ENCODE measurements at regions not wholly inside any gene's neighbourhood (a gene's known extent, or its start where the extent isn't known, plus 50 kb on each side); places are given as distances from the start of the nearest gene placed in this dataset.
"Not testable (repeated sequence)": the region's sequence is repeated elsewhere in the genome, so short reads cannot be mapped to it uniquely, and the experiment has no call there.

DNA sequence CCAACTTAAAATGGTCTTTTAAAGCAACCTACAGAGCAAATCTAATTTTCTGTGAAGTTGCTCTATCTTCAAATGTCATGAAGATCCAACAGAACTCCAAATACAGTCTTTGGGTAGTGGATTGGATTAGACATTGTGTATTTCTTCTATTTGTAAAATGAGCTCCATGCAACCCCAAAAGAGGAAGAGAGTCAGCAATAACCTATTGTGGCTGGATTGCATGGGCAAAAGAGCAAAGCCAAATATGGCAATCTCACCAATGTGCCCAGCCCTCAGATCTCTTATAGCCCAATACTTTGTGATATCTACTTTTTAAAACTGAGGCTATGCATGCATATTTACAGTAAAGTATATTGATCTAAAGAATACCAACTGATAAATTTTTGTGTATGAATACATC, 146.3 kb downstream of the TXNL1 start:
- ATAC-seq (no peak), DNase-seq (ENCODE audit: missing footprints) (no peak)
- intact Hi-C loops (cut with DNase I): no loop called here

DNA sequence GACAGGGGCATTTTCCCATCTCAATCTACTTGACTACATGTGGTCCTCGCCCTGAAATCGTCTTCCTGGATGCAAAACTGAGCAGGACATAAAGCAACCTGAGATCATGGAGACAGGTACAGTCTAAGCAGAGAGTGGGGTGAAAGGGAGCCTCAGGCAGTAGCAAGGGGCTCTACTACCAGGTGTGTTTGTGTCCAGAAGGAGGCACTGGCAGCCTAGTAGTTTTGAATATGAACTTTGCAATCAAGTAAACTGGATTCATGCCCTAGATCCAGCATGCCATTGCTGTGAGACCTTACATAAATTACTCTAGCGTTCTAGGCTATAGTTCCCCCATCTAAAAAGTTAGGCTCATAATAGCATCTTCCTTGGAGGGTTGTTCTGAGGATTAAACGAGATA, 147.4 kb downstream of the TXNL1 start:
- ATAC-seq (no peak), DNase-seq (ENCODE audit: missing footprints) (no peak)
- intact Hi-C loops (cut with DNase I): no loop called here

DNA sequence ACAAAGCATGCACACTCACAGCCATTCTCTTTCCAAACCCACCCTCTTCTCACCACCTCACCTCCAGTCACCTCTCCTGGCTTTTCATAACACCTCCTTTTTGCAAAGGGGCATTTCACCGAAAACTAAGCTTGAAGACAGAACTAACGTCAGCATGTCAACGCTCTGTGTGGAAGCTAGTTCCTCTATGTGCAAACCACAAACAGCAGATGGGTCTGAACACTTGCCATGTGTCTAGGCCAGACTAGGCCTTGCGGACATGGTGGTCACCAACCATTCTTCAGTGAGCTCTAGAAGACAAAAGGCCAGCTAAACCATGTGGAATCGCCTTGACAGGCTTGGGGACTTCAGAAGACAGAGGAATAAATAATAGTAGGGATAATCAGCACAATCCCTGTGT, 148.5 kb downstream of the TXNL1 start:
- no peak for DNase-seq (ENCODE audit: missing footprints)
- ATAC-seq: no peak
- intact Hi-C loops (cut with DNase I): no loop called here

DNA sequence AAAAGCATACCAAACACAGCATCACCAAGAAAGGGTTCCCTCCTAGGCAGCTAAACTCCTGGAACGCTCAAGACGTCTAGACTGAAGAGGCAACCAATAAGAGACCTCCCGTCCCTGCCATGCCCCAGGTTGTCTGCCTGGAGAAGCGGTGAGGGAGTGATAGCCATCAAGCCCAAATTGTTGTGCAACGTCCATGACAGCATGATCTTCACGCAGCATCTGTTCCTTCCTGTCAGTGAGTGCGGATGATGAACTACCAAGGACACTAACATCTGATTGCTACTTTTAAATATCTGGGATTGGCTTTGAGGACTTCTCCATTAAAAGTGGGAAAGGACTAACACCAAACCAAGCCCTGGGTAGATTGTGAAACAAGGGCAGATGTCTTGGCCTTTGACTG, 149.7 kb downstream of the TXNL1 start:
- DNase-seq (ENCODE audit: missing footprints) (no peak), ATAC-seq (no peak)
- intact Hi-C loops (cut with DNase I): no loop called here

DNA sequence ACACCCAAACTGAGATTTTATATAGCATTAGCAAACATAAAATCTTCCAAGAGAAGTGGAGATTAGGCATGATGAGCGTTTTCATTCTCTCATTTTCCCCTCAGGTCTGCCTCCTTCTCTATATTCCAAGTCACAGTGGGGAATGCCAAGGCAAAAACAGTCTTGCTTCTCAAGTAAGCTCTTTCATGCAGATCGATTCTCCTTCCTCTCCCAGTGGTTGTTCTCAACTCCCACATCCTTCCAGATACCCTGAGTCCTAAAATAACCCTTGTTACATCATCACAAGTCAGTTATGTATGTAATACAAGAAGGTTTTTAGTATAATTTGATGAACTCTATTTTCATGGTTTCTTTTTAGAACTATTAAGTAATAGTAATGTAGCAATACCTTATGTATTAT, 150.6 kb downstream of the TXNL1 start:
- ATAC-seq (no peak), DNase-seq (ENCODE audit: missing footprints) (no peak)
- intact Hi-C loops (cut with DNase I): loop anchor here (2.0 kb wide), 1 partner anchor 33 kb away; no protein-coding TSS in a partner anchor

DNA sequence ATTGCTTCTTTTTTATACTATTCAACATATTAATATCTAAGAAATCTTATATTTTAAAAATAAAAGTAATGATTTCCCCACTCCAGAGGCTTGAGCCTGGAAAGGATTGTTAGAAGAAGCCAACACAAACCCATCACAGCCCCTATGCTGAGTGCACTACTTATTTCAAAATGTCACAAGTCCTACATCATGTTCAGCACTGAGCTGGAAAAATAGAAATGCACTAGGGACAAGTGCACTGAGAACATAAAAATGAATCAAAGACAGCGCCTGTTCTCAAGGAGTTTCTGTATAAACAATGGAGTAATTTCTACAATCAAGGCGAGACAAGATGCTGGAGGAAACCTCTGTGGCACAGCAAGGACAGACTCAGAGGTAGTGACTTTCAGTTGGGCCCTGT, 155.0 kb downstream of the TXNL1 start:
- intact Hi-C loops (cut with DNase I): no loop called here
- DNase-seq (ENCODE audit: missing footprints) (no peak), ATAC-seq (no peak)

DNA sequence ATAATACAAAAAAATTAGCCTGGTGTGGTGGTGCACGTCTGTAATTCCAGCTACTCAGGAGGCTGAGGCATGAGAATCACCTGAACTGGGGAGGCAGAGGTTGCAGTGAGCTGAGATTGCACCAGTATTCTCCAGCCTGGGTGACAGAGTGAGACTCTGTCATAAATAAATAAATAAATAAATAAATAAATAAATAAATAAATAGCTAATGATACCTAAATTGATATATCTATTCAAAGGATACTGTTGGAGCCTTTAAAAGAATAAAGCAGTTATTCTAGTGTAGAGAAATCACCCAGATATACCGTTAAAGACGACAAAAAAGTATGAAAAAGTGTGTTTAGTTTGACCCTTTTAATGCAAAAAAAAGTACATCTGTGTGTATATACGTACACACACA, 155.6 kb downstream of the TXNL1 start:
- ATAC-seq; intact Hi-C loops (cut with DNase I); DNase-seq (ENCODE audit: missing footprints): not testable (repeated sequence)

DNA sequence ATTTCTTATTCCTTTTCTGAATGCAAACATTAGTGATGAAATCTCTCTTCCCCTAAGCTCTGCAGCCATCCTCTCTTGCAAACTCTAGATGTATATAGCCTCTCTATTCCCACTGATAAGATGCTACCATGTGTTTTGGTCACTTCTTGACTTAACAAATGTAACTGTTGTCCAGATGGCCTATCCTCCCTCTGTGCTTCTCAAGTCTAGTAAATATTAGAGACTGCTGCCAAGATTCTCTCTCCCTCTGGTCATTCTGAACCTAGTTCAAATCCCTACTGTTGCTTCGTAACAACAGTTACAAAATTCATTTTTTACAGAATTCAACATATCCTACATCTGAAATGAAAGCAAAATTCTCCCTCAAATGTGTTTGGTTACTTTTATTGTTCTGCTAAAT, 156.6 kb downstream of the TXNL1 start:
- ATAC-seq: no peak
- no peak for DNase-seq (ENCODE audit: missing footprints)
- intact Hi-C loops (cut with DNase I): no loop called here

DNA sequence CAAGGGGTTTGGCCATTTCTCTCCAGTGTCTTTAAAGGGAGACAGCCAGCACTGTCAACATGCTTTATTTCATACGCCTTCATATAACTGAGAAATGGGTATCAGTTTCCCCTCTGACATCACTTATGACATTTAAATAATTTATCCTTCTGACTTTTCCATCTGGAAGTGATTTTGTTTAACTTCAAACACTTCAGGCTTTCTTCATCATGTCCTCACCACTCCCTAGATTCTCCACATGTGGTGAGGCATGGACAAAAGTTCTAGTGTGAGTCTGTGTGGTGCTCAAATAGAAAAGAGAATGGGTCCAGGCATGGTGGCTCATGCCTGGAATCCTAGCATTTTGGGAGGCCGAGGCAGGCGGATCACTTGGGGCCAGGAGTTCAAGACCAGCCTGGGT, 158.6 kb downstream of the TXNL1 start:
- DNase-seq (ENCODE audit: missing footprints) (no peak), ATAC-seq (no peak)
- intact Hi-C loops (cut with DNase I): no loop called here

DNA sequence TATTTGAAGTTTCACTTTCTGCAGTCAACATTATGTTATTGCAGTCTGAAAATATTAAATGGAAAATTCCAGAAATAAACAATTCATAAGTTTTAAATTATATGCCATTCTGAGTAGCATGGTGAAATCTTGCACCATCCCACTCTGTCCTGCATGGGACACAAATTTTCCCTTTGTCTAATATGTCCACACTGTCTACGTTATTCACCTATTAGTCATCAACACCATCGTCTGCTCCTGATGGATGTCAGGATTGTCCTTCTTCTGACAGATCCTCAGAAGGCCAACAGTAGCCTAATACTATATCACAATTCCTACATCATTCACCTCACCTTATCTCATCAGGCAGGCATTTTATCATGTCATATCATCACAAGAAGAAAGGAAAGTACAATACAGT, 163.1 kb downstream of the TXNL1 start:
- no peak for ATAC-seq
- DNase-seq (ENCODE audit: missing footprints): no peak
- intact Hi-C loops (cut with DNase I): no loop called here

DNA sequence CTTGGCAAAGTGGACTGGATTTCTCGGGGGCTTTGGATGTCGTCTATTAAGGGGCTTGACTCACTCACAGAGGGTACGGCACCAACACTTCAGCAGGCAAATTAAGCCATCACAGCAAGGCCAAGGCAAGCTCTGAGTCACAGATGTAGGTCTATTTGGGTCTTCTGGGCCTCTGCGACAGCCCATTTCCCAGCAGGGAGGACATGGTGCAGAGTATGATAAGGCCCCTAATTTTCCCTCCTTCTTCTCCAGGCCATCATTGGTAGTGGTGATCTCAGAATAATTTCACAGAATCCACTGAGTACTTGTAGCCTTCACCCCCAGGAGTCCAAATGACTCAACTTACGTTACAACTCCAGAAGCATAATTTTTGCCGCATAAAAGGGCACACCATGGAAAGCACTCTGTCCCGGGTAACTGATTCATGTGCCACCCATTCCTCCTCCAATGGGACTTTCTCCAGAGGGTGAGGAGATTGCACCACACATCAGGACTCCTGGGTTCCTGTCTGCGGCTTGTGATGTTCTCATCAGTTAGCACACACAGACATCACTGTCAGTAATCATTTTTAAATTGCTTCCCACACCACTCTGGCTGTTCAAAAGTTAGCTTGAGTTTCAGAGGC, 164.9 kb downstream of the TXNL1 start:
- DNase-seq (ENCODE audit: missing footprints) (no peak), ATAC-seq (no peak)
- intact Hi-C loops (cut with DNase I): no loop called here

DNA sequence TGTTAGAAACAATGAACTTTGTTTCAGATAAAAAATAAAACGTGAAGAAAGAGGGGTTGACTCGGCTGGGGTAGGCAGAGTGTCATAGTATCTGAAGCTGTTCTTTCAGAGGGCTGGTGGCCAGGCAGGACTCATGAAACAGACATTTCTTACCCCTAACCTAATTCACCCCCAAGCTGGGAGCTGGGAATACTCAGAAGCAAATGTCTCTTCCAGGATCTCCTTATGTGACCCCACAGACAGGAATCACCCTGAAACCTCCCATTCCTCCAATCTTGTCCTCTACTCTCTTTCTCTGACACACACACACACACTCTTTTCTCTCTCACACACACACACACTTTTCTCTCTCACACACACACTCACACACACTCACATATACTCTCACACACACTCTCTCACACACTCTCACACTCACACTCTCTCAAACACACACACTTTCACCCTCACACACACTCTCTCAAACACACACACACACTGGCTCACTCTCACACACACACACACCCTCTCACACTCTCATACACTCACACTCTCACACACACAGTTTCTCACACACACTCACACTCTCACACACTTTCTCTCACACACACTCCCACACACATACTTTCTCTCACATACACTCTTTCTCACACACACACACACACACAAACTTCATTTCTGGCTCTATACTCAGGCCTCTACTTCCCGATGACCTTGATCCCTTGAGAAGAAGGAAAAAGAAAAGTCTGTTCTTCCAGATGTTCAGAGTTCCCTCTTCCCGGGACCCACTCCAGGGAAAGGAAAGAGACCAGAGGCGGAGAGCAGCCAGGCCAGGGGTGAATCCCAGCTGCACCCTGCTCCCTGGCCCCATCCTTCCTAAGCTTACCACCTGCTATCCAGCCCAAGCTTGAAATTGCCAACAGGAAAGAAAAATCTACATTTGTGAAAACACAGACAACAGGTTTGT, 167.7 kb downstream of the TXNL1 start:
- ATAC-seq: peak; percentile 86
- intact Hi-C loops (cut with DNase I): no loop called here
- no peak for DNase-seq (ENCODE audit: missing footprints)

DNA sequence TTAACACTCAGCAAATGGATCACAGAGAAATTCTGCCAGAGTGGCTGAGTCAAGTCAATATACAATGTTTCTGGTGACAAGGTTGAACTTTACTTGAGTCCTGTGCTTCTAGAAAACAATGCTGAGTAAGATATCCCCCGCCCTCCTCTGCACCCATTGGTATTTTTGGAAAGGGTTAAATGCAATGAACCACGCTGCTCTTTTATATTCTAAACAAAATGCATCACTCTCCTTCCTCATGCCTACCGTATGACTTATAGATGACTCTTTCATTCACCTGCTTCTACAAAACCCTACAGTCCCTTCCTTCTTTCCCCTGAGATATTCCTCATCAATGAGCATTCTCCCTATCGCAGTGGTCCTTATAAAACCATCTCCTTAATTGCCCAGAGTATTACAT, 168.8 kb downstream of the TXNL1 start:
- intact Hi-C loops (cut with DNase I): no loop called here
- DNase-seq (ENCODE audit: missing footprints): no peak
- ATAC-seq: no peak

DNA sequence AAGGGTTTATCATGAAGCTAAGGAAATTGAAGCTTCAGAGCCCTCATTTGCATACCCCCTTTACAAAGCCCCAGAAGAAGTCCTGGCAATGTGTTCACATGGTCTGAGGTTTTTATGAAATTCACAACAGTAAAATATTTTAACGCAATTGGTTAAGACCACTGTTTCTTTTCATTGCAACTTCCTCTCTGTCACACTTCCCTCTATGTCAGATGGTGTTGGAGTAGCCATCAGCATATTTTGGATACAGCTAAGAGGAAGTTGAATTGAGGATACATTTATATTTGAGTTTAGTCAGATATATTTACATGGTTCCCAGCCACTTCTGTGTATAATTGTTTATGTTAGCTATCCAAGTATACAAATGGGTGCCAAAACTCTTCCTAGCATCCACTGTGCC, 170.0 kb downstream of the TXNL1 start:
- intact Hi-C loops (cut with DNase I): no loop called here
- ATAC-seq (peak; percentile 47), DNase-seq (ENCODE audit: missing footprints) (no peak)

DNA sequence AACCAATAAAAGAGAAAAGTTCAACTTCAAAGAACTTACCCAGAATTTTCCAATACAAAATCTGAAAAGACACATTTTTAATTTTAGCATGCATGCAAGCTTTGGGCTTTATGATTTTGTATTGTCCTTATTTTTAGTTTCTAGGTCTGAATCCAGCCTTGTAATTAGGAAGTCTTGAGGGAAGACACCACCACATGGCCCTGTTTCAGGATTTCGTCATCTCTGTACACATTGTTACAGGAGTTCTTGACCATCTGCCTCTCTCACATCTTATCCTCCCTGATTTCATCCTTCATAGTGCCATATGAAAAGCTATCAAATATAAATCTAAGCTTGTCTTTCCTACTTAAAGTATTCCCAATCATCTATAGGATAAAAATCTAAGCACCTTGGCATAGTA, 176.1 kb downstream of the TXNL1 start:
- ATAC-seq (no peak), DNase-seq (ENCODE audit: missing footprints) (no peak)
- intact Hi-C loops (cut with DNase I): no loop called here

DNA sequence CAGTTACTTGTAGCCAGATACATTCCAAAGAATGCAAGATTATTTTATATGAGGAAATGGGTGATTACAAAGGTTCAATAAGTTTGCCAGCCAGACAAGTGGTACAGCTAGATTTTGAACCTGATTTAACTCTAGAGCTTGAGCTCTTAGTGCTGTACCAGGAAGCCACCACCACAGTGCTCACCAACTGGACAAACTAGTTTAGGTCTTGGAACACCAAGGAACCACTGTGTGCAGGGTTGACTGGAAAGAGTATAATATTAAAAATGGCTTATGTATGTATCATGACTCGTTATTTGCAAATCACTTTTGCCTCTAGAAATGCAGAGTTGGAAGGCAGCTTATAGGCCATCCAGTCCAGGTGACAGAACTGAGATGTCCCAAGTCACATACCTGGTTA, 177.2 kb downstream of the TXNL1 start:
- ATAC-seq: no peak
- intact Hi-C loops (cut with DNase I): no loop called here
- no peak for DNase-seq (ENCODE audit: missing footprints)

DNA sequence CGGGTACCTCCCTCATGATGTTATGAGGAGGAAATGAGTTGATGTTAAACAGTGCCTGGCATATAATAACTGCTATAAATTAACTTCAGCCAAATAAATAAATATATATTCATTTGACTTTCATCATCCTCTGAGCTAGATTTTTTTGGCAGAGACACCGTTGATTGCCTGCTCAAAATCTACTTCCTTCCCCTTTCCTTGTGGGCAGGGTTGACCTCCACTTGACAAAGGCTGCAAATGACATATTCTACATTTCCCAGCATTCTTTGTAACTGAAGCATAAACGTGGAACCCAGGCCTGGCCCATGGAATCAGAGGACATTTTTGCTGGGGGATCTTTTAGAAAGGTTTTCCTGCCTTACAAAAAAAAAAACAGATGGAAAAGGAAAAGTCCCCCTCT, 177.8 kb downstream of the TXNL1 start:
- no peak for ATAC-seq
- intact Hi-C loops (cut with DNase I): no loop called here

DNA sequence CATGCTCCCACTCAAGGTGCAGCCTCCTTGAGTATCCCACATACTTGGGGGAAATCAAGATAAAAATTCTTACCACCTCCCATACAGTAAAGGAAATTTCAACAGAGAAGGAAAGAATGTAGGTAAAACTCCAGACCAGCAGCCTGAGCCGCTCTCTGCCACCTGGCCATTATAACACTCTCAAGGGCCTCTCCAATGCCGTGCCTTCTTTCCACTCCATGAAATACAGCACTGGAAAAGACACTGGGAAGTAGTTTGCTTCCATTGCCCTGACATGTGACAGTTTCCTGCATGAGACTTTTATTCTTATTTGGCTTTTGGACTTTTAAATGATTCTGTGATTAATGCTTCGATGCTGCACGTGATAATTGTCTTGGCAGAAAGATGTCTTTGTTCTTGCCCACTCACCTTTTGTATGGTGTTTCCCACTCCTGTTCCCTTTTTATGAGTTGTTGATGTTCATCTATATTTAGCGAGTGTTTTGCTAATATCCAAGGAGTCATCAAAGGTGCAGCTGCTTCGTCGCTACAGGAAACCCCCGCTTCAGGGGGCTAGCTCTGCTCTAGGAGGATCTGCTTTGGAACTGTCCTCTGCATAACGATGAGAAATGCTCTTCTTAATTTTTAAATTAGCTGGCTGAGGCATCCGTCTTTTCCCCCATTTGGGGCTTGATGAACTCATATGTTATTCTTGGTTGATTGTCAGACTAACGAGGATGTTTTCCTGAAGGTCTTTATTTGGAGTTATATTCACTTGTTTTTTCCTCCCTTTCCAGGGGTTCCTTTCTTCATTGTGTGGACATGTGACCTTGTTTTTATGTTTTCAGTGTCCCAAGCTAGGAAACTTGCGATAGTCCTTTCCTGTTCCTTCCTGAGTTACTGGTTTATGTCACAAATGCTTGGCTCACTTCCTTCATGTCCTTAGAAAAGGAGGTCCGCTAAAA, 179.4 kb downstream of the TXNL1 start:
- intact Hi-C loops (cut with DNase I): no loop called here
- DNase-seq (ENCODE audit: missing footprints) (no peak), ATAC-seq (peak; percentile 26)

More for the DNA sequence above, 177.8 kb downstream of the TXNL1 start:
- DNase-seq (ENCODE audit: missing footprints): no peak

DNA sequence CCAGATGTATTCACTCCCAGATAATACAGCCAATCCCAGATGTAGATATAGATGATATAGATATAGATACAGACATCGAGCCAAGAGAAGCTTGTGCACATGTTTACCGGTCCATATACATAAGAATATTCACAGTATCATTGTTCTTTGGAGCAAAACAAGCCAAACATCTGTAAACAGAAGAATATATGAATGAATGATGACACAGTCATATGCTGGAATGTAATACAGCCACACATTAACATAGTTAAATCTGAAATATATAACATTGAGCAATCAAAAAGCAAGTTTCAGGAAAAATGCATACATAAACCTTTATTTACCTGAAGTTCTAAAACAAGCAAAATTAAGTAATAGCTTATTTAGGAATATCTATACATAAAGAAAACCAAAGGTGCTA, 182.5 kb downstream of the TXNL1 start:
- no peak for DNase-seq (ENCODE audit: missing footprints)

More for the DNA sequence above, 182.5 kb downstream of the TXNL1 start:
- ATAC-seq: no peak
- intact Hi-C loops (cut with DNase I): loop anchor here (2.0 kb wide), 1 partner anchor 31 kb away; no protein-coding TSS in a partner anchor
